Gastroesophageal sphincter (tissue), 3 donors: ENCODE measurements at regions not wholly inside any gene's neighbourhood (a gene's known extent, or its start where the extent isn't known, plus 50 kb on each side); places are given as distances from the start of the nearest gene placed in this dataset.

Source experiments
- POLR2A ChIP-seq, 2 donors: fragments of 450-650 bp; IDR thresholded peaks; one replicate each; pipeline ENCODE4 v1.6.1; 2017; ENCODE audit warnings: antibody characterized with exemption in 2 of 2, mild to moderate bottlenecking in 2 of 2, moderate library complexity in 1 of 2
- TF ChIP-seq, protein P1 (sequence below), 4 experiments: fragments of 200-600 bp in 2 of 4; fragments of 450-650 bp in 2 of 4; sonication (generic) in 1 of 4; IDR thresholded peaks; one replicate each; pipeline ENCODE4 v1.5.1; 2017 to 2019; ENCODE audit warnings: antibody characterized with exemption in 4 of 4, mild to moderate bottlenecking in 2 of 4, moderate library complexity in 2 of 4

DNA sequence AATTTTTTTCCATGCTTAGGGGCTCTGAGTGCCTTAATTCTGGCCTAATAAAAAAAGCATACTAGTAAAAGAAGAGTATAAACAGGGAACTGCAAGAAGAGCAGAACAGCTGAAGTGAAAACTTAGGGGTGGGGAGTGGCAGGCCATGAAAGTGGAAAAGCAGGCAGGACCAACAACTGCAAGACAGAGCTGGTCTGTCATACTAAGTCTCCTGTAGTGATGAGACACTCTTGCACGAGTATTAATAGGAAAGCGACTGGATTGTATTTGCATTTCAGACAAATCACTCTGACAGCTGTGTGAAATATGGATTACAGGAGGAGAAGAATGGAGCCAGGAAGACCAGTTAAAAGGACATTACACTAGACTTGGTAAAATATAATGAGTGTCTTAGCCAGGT lies 449.9 kb downstream of the NUF2 start:
- TF ChIP-seq, protein P1, sequence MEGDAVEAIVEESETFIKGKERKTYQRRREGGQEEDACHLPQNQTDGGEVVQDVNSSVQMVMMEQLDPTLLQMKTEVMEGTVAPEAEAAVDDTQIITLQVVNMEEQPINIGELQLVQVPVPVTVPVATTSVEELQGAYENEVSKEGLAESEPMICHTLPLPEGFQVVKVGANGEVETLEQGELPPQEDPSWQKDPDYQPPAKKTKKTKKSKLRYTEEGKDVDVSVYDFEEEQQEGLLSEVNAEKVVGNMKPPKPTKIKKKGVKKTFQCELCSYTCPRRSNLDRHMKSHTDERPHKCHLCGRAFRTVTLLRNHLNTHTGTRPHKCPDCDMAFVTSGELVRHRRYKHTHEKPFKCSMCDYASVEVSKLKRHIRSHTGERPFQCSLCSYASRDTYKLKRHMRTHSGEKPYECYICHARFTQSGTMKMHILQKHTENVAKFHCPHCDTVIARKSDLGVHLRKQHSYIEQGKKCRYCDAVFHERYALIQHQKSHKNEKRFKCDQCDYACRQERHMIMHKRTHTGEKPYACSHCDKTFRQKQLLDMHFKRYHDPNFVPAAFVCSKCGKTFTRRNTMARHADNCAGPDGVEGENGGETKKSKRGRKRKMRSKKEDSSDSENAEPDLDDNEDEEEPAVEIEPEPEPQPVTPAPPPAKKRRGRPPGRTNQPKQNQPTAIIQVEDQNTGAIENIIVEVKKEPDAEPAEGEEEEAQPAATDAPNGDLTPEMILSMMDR (IDR thresholded peaks at IDR 0.05), result no peak
- no peak for TF ChIP-seq POLR2A (IDR thresholded peaks at IDR 0.05)
